Testis (tissue), 2 donors: ENCODE measurements at regions not wholly inside any gene's neighbourhood (a gene's known extent, or its start where the extent isn't known, plus 50 kb on each side); places are given as distances from the start of the nearest gene placed in this dataset.
"Not testable (repeated sequence)": the region's sequence is repeated elsewhere in the genome, so short reads cannot be mapped to it uniquely, and the experiment has no call there.

Experiments
- DNase-seq: peaks from one replicate; pipeline ENCODE4 v3.0.0-alpha.2; 2019
- H3K27ac ChIP-seq, 2 donors: fragments of 200-600 bp; sonication (generic); one replicate each; pipeline ENCODE4 v1.5.1; 2019
- H3K27me3 ChIP-seq: fragments of 200-600 bp; sonication (generic); one replicate; pipeline ENCODE4 v1.5.1; 2019
- H3K36me3 ChIP-seq: fragments of 200-600 bp; sonication (generic); one replicate; pipeline ENCODE4 v1.5.1; 2017; ENCODE audit warnings: low read depth; ENCODE audit errors: missing control alignments
- H3K4me1 ChIP-seq: fragments of 200-600 bp; sonication (generic); one replicate; pipeline ENCODE4 v1.5.1; 2019
- H3K4me3 ChIP-seq, 2 donors: fragments of 200-600 bp; sonication (generic); one replicate each; pipeline ENCODE4 v1.5.1; 2017 to 2019
- H3K9me3 ChIP-seq: fragments of 200-600 bp; sonication (generic); one replicate; pipeline ENCODE4 v1.5.1; 2017
- POLR2A ChIP-seq: fragments of 450-650 bp; IDR thresholded peaks from one replicate; pipeline ENCODE4 v1.6.1; 2017; ENCODE audit warnings: antibody characterized with exemption, mild to moderate bottlenecking, moderate library complexity
- WGBS, 2 donors: methylation state at CpG; one replicate each; pipeline ENCODE4 v1.1.5; 2018; 5-methylcytosine and 5-hydroxymethylcytosine counted together
- intact Hi-C: fragments of 100-400 bp; cut with DNase I; formaldehyde crosslinking; loops from one replicate; pipeline ENCODE4 v1.15.1; 2023; ENCODE audit warnings: low total_unique reads
- TF ChIP-seq, protein P1 (sequence below), 3 experiments: fragments of 450-650 bp in 2 of 3; fragments of 200-600 bp in 1 of 3; sonication (generic) in 1 of 3; IDR thresholded peaks; one replicate each; pipeline ENCODE4 v1.5.1; 2016 to 2019; ENCODE audit warnings: antibody characterized with exemption in 3 of 3, mild to moderate bottlenecking in 2 of 3, moderate library complexity in 1 of 3

DNA sequence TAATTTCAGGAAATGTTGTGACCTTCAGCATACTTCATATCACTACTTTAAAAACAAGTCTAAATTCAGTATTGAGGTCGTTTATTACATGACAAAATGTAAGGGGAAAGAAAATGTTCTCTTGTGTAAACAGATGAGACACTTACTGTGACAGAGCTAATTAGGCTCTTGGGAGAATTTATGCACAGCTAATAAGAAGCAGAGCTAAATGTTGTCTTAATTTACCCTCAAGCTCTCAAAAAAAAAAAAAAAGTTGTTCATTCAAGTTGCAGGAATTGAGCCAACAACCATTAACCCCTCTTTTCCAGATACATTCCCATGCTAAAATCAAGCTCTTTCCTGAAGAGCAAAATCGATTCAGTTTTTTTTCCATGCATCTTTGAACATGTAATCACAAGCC, 1419.4 kb downstream of the FSCB start:
- TF ChIP-seq, protein P1, sequence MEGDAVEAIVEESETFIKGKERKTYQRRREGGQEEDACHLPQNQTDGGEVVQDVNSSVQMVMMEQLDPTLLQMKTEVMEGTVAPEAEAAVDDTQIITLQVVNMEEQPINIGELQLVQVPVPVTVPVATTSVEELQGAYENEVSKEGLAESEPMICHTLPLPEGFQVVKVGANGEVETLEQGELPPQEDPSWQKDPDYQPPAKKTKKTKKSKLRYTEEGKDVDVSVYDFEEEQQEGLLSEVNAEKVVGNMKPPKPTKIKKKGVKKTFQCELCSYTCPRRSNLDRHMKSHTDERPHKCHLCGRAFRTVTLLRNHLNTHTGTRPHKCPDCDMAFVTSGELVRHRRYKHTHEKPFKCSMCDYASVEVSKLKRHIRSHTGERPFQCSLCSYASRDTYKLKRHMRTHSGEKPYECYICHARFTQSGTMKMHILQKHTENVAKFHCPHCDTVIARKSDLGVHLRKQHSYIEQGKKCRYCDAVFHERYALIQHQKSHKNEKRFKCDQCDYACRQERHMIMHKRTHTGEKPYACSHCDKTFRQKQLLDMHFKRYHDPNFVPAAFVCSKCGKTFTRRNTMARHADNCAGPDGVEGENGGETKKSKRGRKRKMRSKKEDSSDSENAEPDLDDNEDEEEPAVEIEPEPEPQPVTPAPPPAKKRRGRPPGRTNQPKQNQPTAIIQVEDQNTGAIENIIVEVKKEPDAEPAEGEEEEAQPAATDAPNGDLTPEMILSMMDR (IDR thresholded peaks at IDR 0.05): no peak
- no peak for TF ChIP-seq POLR2A
- 16 to 24% methylated on average over 2 of the region's 2 CpGs for WGBS, 2 donors
- Histone ChIP-seq H3K36me3 (no peaks in the 10 kb centered on the region), H3K27ac (no peak overlapping the region), H3K9me3 (no peaks in the 10 kb centered on the region), H3K4me3 (no peak overlapping the region), H3K4me1 (no peaks in the 10 kb centered on the region), H3K27me3 (no peaks in the 10 kb centered on the region)
- no peak for DNase-seq
- intact Hi-C loops: no loop called here

DNA sequence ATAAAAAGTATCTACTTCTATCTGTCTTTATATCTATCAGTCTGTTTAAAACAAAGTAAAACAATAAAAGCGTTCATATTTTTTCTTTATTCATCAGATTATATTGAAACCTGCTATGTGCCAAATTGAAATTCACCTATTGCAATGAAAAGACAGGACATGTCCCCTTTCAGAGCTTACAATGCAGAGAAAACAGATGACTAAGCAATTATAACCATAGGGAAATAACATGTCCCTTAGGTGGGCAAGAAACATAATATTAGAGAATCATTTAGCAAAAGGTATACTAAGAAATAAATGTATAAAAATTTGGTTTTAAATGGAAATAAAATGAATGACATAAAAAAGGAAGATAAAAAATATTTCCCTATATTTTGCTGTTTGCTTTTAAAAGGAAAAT, 1421.3 kb downstream of the FSCB start:
- Histone ChIP-seq H3K27me3 (no peaks in the 10 kb centered on the region), H3K36me3 (no peaks in the 10 kb centered on the region), H3K4me1 (no peaks in the 10 kb centered on the region), H3K4me3 (no peak overlapping the region), H3K27ac (no peak overlapping the region), H3K9me3 (no peaks in the 10 kb centered on the region)
- WGBS, 2 donors: 62 to 72% methylated on average over 1 of the region's 1 CpG
- intact Hi-C loops: no loop called here
- no peak for TF ChIP-seq POLR2A
- TF ChIP-seq, protein P1 (IDR thresholded peaks at IDR 0.05): no peak
- no peak for DNase-seq

DNA sequence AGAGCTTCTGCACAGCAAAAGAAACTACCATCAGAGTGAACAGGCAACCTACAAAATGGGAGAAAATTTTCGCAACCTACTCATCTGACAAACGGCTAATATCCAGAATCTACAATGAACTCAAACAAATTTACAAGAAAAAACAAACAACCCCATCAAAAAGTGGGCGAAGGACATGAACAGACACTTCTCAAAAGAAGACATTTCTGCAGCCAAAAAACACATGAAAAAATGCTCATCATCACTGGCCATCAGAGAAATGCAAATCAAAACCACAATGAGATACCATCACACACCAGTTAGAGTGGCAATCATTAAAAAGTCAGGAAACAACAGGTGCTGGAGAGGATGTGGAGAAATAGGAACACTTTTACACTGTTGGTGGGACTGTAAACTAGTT, 1439.7 kb downstream of the FSCB start:
- H3K9me3 ChIP-seq, H3K4me1 ChIP-seq, intact Hi-C loops, H3K4me3 ChIP-seq, H3K36me3 ChIP-seq, DNase-seq, H3K27me3 ChIP-seq, H3K27ac ChIP-seq: not testable (repeated sequence)
- 57 to 90% methylated on average over 1 to 3 of the region's 3 CpGs for WGBS, 2 donors

DNA sequence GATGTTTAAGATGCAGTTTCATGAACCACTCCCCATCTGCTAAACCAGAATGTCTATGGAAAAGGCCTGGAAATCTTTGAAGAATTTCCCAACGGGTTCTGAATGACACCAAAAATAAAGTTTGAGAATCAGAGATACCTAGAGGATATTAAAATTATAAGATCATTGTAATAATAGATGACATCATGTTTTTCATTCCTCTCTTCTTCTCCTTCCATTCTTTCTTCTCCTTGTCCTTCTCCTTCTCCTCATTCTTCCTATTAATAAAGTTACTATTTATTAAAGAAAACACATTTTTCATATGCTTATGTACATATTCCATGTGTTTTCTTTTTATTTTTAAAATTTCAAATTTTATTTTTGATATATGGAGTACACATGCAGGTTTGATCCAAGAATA, 1449.4 kb downstream of the LRFN5 start:
- Histone ChIP-seq H3K9me3 (no peaks in the 10 kb centered on the region), H3K4me3 (no peak overlapping the region), H3K27ac (no peak overlapping the region), H3K4me1 (no peaks in the 10 kb centered on the region), H3K36me3 (no peaks in the 10 kb centered on the region), H3K27me3 (no peaks in the 10 kb centered on the region)
- DNase-seq: no peak
- 59 to 78% methylated on average over 1 of the region's 1 CpG for WGBS, 2 donors
- intact Hi-C loops: no loop called here
- TF ChIP-seq, protein P1 (IDR thresholded peaks at IDR 0.05): no peak
- TF ChIP-seq POLR2A: no peak

DNA sequence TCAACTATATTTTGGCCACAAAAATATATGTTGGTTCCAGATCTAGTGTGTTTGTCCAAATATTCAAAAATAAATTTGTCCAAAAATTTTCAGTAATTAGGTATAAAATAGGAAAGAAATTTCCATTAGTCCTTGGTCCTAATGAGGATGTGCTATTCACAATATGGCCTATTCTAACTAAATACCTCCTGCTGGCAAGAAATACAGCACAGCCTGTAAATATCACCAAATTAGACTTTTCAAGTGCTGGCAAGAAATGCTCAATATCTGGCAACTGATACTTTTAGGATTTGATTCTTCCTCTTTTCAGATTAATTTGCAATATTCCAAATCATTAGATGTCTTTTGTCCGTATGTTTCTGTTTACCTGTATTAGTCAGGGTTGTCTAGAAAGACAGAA, 1446.2 kb downstream of the LRFN5 start:
- Histone ChIP-seq H3K36me3 (no peaks in the 10 kb centered on the region), H3K27me3 (no peaks in the 10 kb centered on the region), H3K4me3 (no peak overlapping the region), H3K4me1 (no peaks in the 10 kb centered on the region), H3K27ac (no peak overlapping the region), H3K9me3 (no peaks in the 10 kb centered on the region)
- WGBS, 2 donors: 59 to 63% methylated on average over 1 of the region's 1 CpG
- intact Hi-C loops: no loop called here
- TF ChIP-seq, protein P1 (IDR thresholded peaks at IDR 0.05): no peak
- TF ChIP-seq POLR2A: no peak
- DNase-seq: no peak
